HepG2 (cell line): ENCODE measurements at regions not wholly inside any gene's neighbourhood (a gene's known extent, or its start where the extent isn't known, plus 50 kb on each side); places are given as distances from the start of the nearest gene placed in this dataset.

Experiments used
- GABPB1 ChIP-seq: IDR thresholded peaks from 2 replicates; pipeline ENCODE4 v1.6.1; 2016; ENCODE audit warnings: mild to moderate bottlenecking, missing genetic modification reagents, moderate library complexity, missing compliant biosample characterization
- MEF2D ChIP-seq: sonication (generic); formaldehyde crosslinking; IDR thresholded peaks from 2 replicates; pipeline ENCODE4 v1.5.1; 2020; ENCODE audit warnings: mild to moderate bottlenecking, missing genetic modification reagents
- MTF1 ChIP-seq: sonication (generic); formaldehyde crosslinking; IDR thresholded peaks from 2 replicates; pipeline ENCODE4 v1.5.0; 2020; ENCODE audit warnings: missing genetic modification reagents
- TAF1 ChIP-seq: sonication (generic); formaldehyde crosslinking; IDR thresholded peaks from 2 replicates; pipeline ENCODE4 v1.4.0; 2020; ENCODE audit warnings: missing genetic modification reagents
- TF ChIP-seq, protein P1 (sequence below): sonication (generic); formaldehyde crosslinking; IDR thresholded peaks from 2 replicates; pipeline ENCODE4 v1.4.0; 2020; ENCODE audit warnings: mild to moderate bottlenecking, missing genetic modification reagents

DNA sequence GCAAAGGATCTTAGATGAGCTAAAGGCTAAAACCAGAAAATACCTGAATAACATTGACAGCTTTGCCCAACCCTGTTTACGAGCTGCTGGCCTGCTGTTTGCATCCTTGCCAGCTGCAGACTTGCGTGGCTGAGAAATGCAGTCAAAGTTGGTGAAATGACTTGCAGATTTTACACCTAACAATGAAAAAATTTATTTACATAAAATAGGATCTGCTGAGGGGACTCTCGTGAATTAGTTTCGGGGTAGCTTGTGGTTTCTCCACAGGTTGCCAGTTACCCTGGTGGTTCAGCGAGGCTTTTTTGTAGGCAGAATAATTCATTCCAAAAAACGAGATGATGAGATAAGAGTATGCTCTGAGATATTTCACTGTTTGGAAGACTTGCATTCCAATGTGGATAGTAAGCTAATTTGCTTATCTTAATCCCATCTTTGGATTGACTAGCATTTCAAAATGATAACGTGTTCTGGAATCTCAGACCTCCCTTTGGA lies 65.7 kb upstream of the FANCC start:
- TF ChIP-seq, protein P1, sequence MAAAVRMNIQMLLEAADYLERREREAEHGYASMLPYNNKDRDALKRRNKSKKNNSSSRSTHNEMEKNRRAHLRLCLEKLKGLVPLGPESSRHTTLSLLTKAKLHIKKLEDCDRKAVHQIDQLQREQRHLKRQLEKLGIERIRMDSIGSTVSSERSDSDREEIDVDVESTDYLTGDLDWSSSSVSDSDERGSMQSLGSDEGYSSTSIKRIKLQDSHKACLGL (CRISPR knock-in tag), result no peak
- TF ChIP-seq MTF1 (CRISPR knock-in tag), result no peak
- no peak for TF ChIP-seq TAF1 (CRISPR knock-in tag)
- TF ChIP-seq GABPB1 (CRISPR knock-in tag), result no peak
- TF ChIP-seq MEF2D (CRISPR knock-in tag), result no peak
